Karpas-422 (cell line): ENCODE measurements at regions not wholly inside any gene's neighbourhood (a gene's known extent, or its start where the extent isn't known, plus 50 kb on each side); places are given as distances from the start of the nearest gene placed in this dataset.

Experiments used
- DNase-seq: peaks from one replicate; pipeline ENCODE4 v3.0.0-alpha.2; 2015
- H2AFZ ChIP-seq: fragments of 200-600 bp; sonication (generic); 2 replicates; pipeline ENCODE4 v1.6.1; 2014; ENCODE audit warnings: antibody characterized with exemption, low read length, mixed read lengths
- H3K27ac ChIP-seq: fragments of 200-600 bp; sonication (generic); 2 replicates; pipeline ENCODE4 v1.5.1; 2014; ENCODE audit warnings: mild to moderate bottlenecking, low read length, moderate library complexity
- H3K27me3 ChIP-seq: fragments of 200-600 bp; sonication (generic); 2 replicates; pipeline ENCODE4 v1.6.1; 2014; ENCODE audit warnings: low read length, mixed read lengths
- H3K36me3 ChIP-seq: fragments of 200-600 bp; sonication (generic); 2 replicates; pipeline ENCODE4 v1.6.1; 2014; ENCODE audit warnings: low read length, mixed read lengths; ENCODE audit not compliant: insufficient read depth
- H3K4me1 ChIP-seq: fragments of 200-600 bp; sonication (generic); 2 replicates; pipeline ENCODE4 v1.6.1; 2014; ENCODE audit warnings: mild to moderate bottlenecking, low read length, mixed read lengths
- H3K4me2 ChIP-seq: fragments of 200-600 bp; sonication (generic); 2 replicates; pipeline ENCODE4 v1.6.1; 2014; ENCODE audit warnings: low read length, low read depth, mild to moderate bottlenecking; ENCODE audit not compliant: poor library complexity, severe bottlenecking
- H3K4me3 ChIP-seq: fragments of 200-600 bp; sonication (generic); 2 replicates; pipeline ENCODE4 v1.5.1; 2014; ENCODE audit warnings: mild to moderate bottlenecking, antibody characterized with exemption, low read length, mixed read lengths
- H3K79me2 ChIP-seq: fragments of 200-600 bp; sonication (generic); 2 replicates; pipeline ENCODE4 v1.6.1; 2014; ENCODE audit warnings: mild to moderate bottlenecking, low read length, mixed read lengths
- H3K9ac ChIP-seq: fragments of 200-600 bp; sonication (generic); 2 replicates; pipeline ENCODE4 v1.6.0; 2014; ENCODE audit warnings: low read length
- H3K9me2 ChIP-seq: fragments of 200-600 bp; sonication (generic), shearing (Covaris generic); replicated peaks from 2 replicates; pipeline ENCODE4 v1.6.0; 2014; ENCODE audit warnings: mild to moderate bottlenecking, low read length, moderate library complexity; ENCODE audit not compliant: insufficient read depth
- H3K9me3 ChIP-seq: fragments of 300-700, 200-600 bp; sonication (generic); 2 replicates; pipeline ENCODE4 v1.6.1; 2014; ENCODE audit warnings: low read length, mixed read lengths
- H4K20me1 ChIP-seq: fragments of 200-600 bp; sonication (generic); 2 replicates; pipeline ENCODE4 v1.6.1; 2014; ENCODE audit warnings: mild to moderate bottlenecking, antibody characterized with exemption, low read length, low read depth; ENCODE audit not compliant: insufficient read depth

- H2AFZ ChIP-seq = no peak overlapping the region
- no peaks in the 10 kb centered on the region for H3K27me3 ChIP-seq
- no peak overlapping the region for H3K4me2 ChIP-seq
These were observed 57.0 kb upstream of the FBRSL1 start for GRCh38 chr12:132432721-132433577.

GRCh38 chr12:132432126-132432705 lies 57.7 kb upstream of the FBRSL1 start:
- H3K27me3 ChIP-seq = no peaks in the 10 kb centered on the region
- H3K4me2 ChIP-seq = no peak overlapping the region
- no peaks in the 10 kb centered on the region for H4K20me1 ChIP-seq
- no peak overlapping the region for H3K27ac ChIP-seq
- DNase-seq = no peak
- no peak overlapping the region for H3K9ac ChIP-seq
- H3K9me3 ChIP-seq = no peaks in the 10 kb centered on the region
- no peaks in the 10 kb centered on the region for H3K9me2 ChIP-seq
- no peak overlapping the region for H3K4me3 ChIP-seq
- H3K36me3 ChIP-seq = no peaks in the 10 kb centered on the region
- H3K4me1 ChIP-seq = no peaks in the 10 kb centered on the region
- H3K79me2 ChIP-seq = no peaks in the 10 kb centered on the region
- H2AFZ ChIP-seq = no peak overlapping the region

More at GRCh38 chr12:132432721-132433577, 57.0 kb upstream of the FBRSL1 start:
- no peaks in the 10 kb centered on the region for H3K36me3 ChIP-seq
- H3K9me3 ChIP-seq = no peaks in the 10 kb centered on the region
- no peaks in the 10 kb centered on the region for H3K4me1 ChIP-seq
- H3K9me2 ChIP-seq = no peaks in the 10 kb centered on the region
- DNase-seq = no peak
- no peak overlapping the region for H3K27ac ChIP-seq
- no peak overlapping the region for H3K4me3 ChIP-seq
- no peaks in the 10 kb centered on the region for H4K20me1 ChIP-seq
- no peaks in the 10 kb centered on the region for H3K79me2 ChIP-seq
- H3K9ac ChIP-seq = no peak overlapping the region

GRCh38 chr12:132430838-132431774 lies 58.8 kb upstream of the FBRSL1 start:
- no peak overlapping the region for H3K4me2 ChIP-seq
- H3K27ac ChIP-seq = no peak overlapping the region
- DNase-seq = no peak
- no peaks in the 10 kb centered on the region for H3K79me2 ChIP-seq
- H3K27me3 ChIP-seq = no peaks in the 10 kb centered on the region
- no peaks in the 10 kb centered on the region for H4K20me1 ChIP-seq
- H3K4me3 ChIP-seq = no peak overlapping the region
- no peaks in the 10 kb centered on the region for H3K36me3 ChIP-seq
- no peaks in the 10 kb centered on the region for H3K9me3 ChIP-seq
- no peaks in the 10 kb centered on the region for H3K4me1 ChIP-seq
- H3K9ac ChIP-seq = no peak overlapping the region
- H3K9me2 ChIP-seq = no peaks in the 10 kb centered on the region
- no peak overlapping the region for H2AFZ ChIP-seq

GRCh38 chr12:132429946-132430643 lies 59.9 kb upstream of the FBRSL1 start:
- no peaks in the 10 kb centered on the region for H3K9me3 ChIP-seq
- H3K36me3 ChIP-seq = no peaks in the 10 kb centered on the region
- H3K4me2 ChIP-seq = no peak overlapping the region
- no peak overlapping the region for H3K27ac ChIP-seq
- no peak overlapping the region for H3K9ac ChIP-seq
- H3K27me3 ChIP-seq = no peaks in the 10 kb centered on the region
- no peak overlapping the region for H2AFZ ChIP-seq
- H3K4me3 ChIP-seq = no peak overlapping the region
- H3K79me2 ChIP-seq = no peaks in the 10 kb centered on the region
- H3K9me2 ChIP-seq = no peaks in the 10 kb centered on the region
- no peak for DNase-seq
- H3K4me1 ChIP-seq = no peaks in the 10 kb centered on the region
- no peaks in the 10 kb centered on the region for H4K20me1 ChIP-seq

GRCh38 chr12:132429602-132429945 lies 60.4 kb upstream of the FBRSL1 start:
- Histone ChIP-seq H3K27me3 (no peaks in the 10 kb centered on the region), H3K4me3 (no peak overlapping the region), H3K9me2 (no peaks in the 10 kb centered on the region), H3K4me2 (no peak overlapping the region), H3K27ac (no peak overlapping the region), H3K9ac (no peak overlapping the region), H3K79me2 (no peaks in the 10 kb centered on the region), H4K20me1 (no peaks in the 10 kb centered on the region), H2AFZ (no peak overlapping the region), H3K9me3 (no peaks in the 10 kb centered on the region), H3K36me3 (no peaks in the 10 kb centered on the region), H3K4me1 (no peaks in the 10 kb centered on the region)
- no peak for DNase-seq

- Histone ChIP-seq H3K9me2 (no peaks in the 10 kb centered on the region), H3K9ac (no peak overlapping the region), H3K79me2 (no peaks in the 10 kb centered on the region), H3K36me3 (no peaks in the 10 kb centered on the region), H2AFZ (no peak overlapping the region), H4K20me1 (no peaks in the 10 kb centered on the region), H3K27me3 (no peaks in the 10 kb centered on the region), H3K4me3 (no peak overlapping the region), H3K27ac (no peak overlapping the region), H3K9me3 (no peaks in the 10 kb centered on the region), H3K4me2 (no peak overlapping the region), H3K4me1 (no peaks in the 10 kb centered on the region)
- DNase-seq = no peak
These were observed 60.9 kb upstream of the FBRSL1 start for GRCh38 chr12:132428936-132429601.

- no peak overlapping the region for H3K4me3 ChIP-seq
- H3K9me3 ChIP-seq = no peaks in the 10 kb centered on the region
- H3K4me2 ChIP-seq = no peak overlapping the region
- no peak overlapping the region for H3K9ac ChIP-seq
- H3K4me1 ChIP-seq = no peaks in the 10 kb centered on the region
- no peaks in the 10 kb centered on the region for H3K36me3 ChIP-seq
- H3K27me3 ChIP-seq = no peaks in the 10 kb centered on the region
- DNase-seq = peak; percentile 49
- H2AFZ ChIP-seq = no peak overlapping the region
- no peaks in the 10 kb centered on the region for H4K20me1 ChIP-seq
- H3K79me2 ChIP-seq = no peaks in the 10 kb centered on the region
- no peak overlapping the region for H3K27ac ChIP-seq
- no peaks in the 10 kb centered on the region for H3K9me2 ChIP-seq
These were observed 61.7 kb upstream of the FBRSL1 start for GRCh38 chr12:132427999-132428935.
